ACC112 (cell line): ENCODE measurements at regions not wholly inside any gene's neighbourhood (a gene's known extent, or its start where the extent isn't known, plus 50 kb on each side); places are given as distances from the start of the nearest gene placed in this dataset.
"Not testable (repeated sequence)": the region's sequence is repeated elsewhere in the genome, so short reads cannot be mapped to it uniquely, and the experiment has no call there.

Source experiments
- H2AFZ ChIP-seq: fragments of 200-600 bp; sonication (generic); one replicate; pipeline ENCODE4 v1.6.0; 2017; ENCODE audit warnings: antibody characterized with exemption, low read length; ENCODE audit not compliant: unreplicated experiment
- H3K27ac ChIP-seq: fragments of 200-600 bp; sonication (generic); 2 replicates; pipeline ENCODE4 v1.5.1; 2014; ENCODE audit warnings: low read depth, mild to moderate bottlenecking, antibody characterized with exemption, low read length, moderate library complexity
- H3K27me3 ChIP-seq: fragments of 200-600 bp; sonication (generic); 2 replicates; pipeline ENCODE4 v1.6.1; 2014; ENCODE audit warnings: mild to moderate bottlenecking, antibody characterized with exemption, low read length, moderate library complexity, mixed read lengths; ENCODE audit not compliant: insufficient read depth
- H3K36me3 ChIP-seq: fragments of 200-600 bp; sonication (generic); 2 replicates; pipeline ENCODE4 v1.6.1; 2016; ENCODE audit warnings: mild to moderate bottlenecking, antibody characterized with exemption, low read length, moderate library complexity, mixed read lengths; ENCODE audit not compliant: insufficient read depth
- H3K4me1 ChIP-seq: fragments of 200-600 bp; sonication (generic); one replicate; pipeline ENCODE4 v1.6.1; 2016; ENCODE audit warnings: low read length, mixed read lengths; ENCODE audit not compliant: insufficient read depth, unreplicated experiment, control insufficient read depth
- H3K4me3 ChIP-seq: fragments of 200-600 bp; sonication (generic); 2 replicates; pipeline ENCODE4 v1.5.1; 2014; ENCODE audit warnings: mild to moderate bottlenecking, low read depth, low read length
- H3K79me2 ChIP-seq: fragments of 200-600 bp; sonication (generic); one replicate; pipeline ENCODE4 v1.6.0; 2016; ENCODE audit warnings: low read length; ENCODE audit not compliant: control insufficient read depth, unreplicated experiment, insufficient read depth

DNA sequence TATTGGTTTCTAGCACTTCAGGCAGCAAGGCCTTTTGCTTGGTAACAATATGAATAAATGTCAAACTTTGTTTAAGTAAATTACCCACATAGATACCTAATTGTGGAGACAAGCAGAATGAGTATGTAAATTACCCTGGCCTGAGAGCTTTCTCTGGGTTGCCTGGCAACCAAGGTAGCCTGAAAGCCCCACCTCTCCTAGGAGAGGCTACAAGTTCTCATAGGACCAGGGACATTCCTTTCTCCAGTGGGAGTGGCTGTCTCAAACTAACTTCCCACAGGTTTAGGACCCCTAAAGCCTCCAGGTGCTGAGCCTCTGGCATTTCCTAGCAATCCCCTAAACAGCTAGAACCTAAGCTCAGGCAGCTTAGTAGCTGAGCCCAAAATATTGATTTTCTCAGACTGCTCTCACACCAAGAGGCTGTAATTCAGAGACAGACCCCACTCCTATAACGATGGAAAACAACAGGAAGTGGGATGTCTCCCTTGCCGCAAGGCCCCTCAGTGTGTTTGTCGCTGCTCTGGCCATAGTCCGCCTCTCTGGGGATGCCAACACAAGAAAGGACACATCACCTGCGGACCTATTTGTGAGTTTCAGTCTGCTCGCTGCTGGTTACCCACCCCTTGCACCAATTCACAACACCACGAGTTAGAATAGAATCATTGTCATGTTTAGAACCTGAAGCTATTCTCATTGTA lies 207.3 kb downstream of the DLEU7 start:
- H3K79me2 ChIP-seq = no peaks in the 10 kb centered on the region
- H3K27me3 ChIP-seq = no peaks in the 10 kb centered on the region
- no peaks in the 10 kb centered on the region for H3K36me3 ChIP-seq
- H2AFZ ChIP-seq = no peak overlapping the region
- no peak overlapping the region for H3K4me3 ChIP-seq
- H3K27ac ChIP-seq = no peak overlapping the region
- H3K4me1 ChIP-seq = no peaks in the 10 kb centered on the region

DNA sequence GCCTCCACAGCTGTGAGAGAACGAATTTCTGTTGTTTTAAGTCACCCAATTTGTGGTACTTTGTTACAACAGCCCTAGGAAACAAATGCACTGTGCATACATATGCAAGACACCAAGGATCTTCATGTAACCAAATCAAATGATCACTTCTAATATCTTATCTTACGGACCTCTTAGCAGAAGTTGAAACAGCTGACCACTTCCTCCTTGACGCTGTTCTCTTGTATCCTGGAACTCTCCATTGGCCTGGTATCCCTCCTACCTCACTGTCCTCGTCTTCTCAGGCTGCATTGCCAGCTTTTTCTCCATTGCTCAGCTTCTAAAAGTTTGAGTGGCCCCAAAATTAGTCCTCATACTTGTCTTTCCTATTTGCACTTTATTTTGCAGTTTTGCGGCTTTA lies 200.4 kb downstream of the DLEU7 start:
- H3K4me3 ChIP-seq = no peak overlapping the region
- no peaks in the 10 kb centered on the region for H3K36me3 ChIP-seq
- no peaks in the 10 kb centered on the region for H3K27me3 ChIP-seq
- peaks cover 19% of the 10 kb centered on the region for H3K4me1 ChIP-seq
- H2AFZ ChIP-seq = no peak overlapping the region
- H3K27ac ChIP-seq = no peak overlapping the region
- no peaks in the 10 kb centered on the region for H3K79me2 ChIP-seq

DNA sequence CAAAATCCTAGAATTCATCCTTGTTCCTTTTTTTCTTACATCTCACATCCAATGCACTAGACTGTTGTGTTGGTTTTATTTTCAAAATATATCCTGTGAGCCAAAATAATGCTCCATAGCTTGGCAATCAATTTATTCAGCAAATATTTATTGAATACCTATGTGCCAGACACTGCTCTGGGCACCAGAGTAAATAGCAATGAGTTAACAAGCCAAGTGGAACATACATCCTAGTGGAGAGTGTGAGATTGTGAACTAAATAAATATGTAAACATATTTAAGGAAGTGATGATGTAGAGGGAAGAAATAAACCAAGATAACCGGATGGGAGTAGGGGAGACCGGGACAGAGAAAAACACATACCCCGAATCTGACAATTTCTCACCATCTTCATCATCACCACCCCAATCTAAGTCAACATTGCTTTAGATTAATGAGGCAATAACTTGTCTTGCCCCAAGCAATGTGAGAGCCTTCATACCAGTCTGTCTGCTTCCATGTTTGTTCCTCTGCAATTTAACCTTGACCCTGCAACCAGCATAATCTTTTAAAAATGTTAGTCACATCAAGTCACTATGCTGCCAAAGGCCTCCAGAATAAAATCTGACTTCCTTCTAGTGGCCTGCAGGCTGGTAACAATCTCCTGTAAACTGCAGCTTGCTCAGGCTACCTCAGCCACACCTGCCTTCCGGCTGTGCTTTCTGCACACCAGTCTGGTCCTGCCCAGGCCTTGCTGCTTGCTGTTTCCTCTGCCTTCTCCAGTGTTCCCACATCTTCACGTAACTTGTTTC lies 199.2 kb downstream of the DLEU7 start:
- H3K27me3 ChIP-seq = no peaks in the 10 kb centered on the region

DNA sequence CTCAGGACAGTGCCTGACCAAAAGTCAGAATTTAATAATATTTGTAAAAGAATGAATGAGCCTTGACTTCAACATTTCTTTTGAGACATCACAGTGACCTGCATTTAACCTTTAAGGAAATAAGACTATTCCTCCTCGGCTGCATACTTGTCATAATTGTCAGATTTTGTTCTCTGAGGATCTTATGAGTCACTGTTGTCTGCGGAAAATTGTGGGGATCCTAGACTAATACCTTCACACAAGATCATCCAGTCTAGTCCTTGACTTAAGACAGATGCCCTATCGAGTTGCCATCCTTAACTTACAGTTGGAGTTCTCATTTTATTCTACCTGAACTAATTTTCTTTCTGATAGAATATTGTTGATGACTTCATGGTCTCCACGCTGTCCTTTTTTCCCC lies 198.4 kb downstream of the DLEU7 start:
- no peak overlapping the region for H3K27ac ChIP-seq
- H3K36me3 ChIP-seq = no peaks in the 10 kb centered on the region
- peaks cover 19% of the 10 kb centered on the region for H3K4me1 ChIP-seq
- H3K4me3 ChIP-seq = no peak overlapping the region
- no peaks in the 10 kb centered on the region for H3K79me2 ChIP-seq
- no peak overlapping the region for H2AFZ ChIP-seq
- H3K27me3 ChIP-seq = no peaks in the 10 kb centered on the region

More for the DNA sequence above, 199.2 kb downstream of the DLEU7 start:
- no peak overlapping the region for H2AFZ ChIP-seq
- H3K36me3 ChIP-seq = no peaks in the 10 kb centered on the region
- H3K4me3 ChIP-seq = no peak overlapping the region
- no peak overlapping the region for H3K27ac ChIP-seq
- H3K79me2 ChIP-seq = no peaks in the 10 kb centered on the region
- peaks cover 19% of the 10 kb centered on the region for H3K4me1 ChIP-seq

DNA sequence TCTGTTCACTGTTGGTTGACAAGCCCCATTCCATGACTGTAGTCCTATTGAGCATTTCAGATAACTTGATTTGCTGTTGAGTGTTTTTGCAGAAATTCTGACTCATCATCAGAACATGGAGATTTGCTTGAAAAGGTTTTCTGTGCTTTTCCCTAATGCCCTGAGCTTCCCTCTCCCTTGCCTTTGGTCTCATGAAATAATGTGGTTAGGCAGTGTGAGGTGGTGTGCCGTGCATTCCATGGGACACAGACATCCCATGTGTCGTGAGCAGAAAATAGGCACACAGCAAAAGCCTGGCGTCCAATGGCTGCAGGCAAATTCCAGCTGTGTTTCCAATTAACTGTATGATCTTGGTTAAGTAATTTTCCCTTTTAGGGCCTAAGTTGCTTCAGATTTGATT lies 197.4 kb downstream of the DLEU7 start:
- no peak overlapping the region for H3K27ac ChIP-seq
- H3K36me3 ChIP-seq = no peaks in the 10 kb centered on the region
- no peaks in the 10 kb centered on the region for H3K79me2 ChIP-seq
- no peak overlapping the region for H3K4me3 ChIP-seq
- no peak overlapping the region for H2AFZ ChIP-seq
- peaks cover 19% of the 10 kb centered on the region for H3K4me1 ChIP-seq
- no peaks in the 10 kb centered on the region for H3K27me3 ChIP-seq

DNA sequence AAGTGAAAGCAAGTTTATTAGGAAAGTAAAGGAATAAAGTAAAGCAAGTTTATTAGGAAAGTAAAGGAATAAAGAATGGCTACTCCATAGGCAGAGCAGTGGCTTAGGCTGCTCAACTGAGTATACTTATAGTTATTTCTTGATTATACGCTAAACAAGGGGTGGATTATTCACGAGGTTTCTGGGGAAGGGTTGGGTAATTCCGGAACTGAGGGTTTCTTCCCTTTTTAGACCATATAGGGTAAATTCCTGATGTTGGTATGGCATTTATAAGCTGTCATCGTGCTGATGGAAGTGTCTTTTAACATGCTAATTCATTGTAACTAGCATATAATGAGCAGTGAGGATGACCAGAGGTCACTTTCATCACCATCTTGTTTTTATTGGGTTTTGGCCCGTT lies 194.3 kb downstream of the DLEU7 start:
- H3K79me2 ChIP-seq = no peaks in the 10 kb centered on the region
- H3K4me3 ChIP-seq = no peak overlapping the region
- H3K4me1 ChIP-seq = peaks cover 19% of the 10 kb centered on the region
- H3K27ac ChIP-seq = no peak overlapping the region
- no peaks in the 10 kb centered on the region for H3K27me3 ChIP-seq
- no peak overlapping the region for H2AFZ ChIP-seq
- no peaks in the 10 kb centered on the region for H3K36me3 ChIP-seq

DNA sequence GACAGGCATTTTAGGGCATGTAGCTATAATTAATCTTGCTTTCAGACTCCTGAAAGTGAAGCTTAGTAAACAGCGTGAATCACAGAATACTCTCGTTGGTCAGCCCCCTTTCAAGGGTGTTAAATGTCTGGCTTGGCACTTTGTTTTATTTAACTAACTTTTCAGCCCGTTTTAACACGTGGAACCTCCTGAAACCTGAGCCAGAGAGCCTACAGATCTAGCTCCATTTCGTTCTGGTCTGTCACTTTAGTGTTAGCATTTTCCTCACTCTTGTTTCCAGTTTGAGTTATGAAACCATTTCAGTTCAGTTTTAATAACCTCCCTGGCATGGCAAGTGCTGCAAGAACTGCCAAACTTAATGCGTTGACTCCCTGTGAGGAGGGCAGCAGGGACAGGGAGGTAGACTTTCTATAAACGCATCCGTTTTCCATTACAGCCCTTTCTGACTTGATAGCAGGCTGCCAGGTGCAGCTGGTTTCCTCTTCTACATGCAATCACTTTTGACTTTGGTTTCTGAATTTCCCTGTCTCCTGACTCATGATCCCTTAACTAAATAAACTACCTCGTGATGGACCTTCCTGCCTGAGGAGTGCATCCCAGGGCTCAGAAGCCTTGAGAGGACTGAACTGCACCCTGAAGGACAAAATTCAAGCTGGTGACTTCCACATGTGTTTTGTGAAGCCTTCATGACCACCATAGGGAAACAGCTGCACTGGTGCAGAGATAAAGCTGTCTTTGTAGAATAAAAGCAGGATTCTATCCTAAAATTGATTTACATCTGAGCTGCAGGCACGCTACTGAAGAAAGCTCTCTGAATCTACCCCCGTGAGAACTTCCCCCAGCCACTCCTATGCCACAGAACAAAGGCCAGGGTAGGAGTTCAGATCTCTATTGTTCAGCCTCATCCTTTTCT lies 192.6 kb downstream of the DLEU7 start:
- Histone ChIP-seq H3K4me3 (no peak overlapping the region), H2AFZ (no peak overlapping the region), H3K79me2 (no peaks in the 10 kb centered on the region), H3K4me1 (peaks cover 4% of the 10 kb centered on the region), H3K36me3 (no peaks in the 10 kb centered on the region), H3K27ac (no peak overlapping the region), H3K27me3 (no peaks in the 10 kb centered on the region)

DNA sequence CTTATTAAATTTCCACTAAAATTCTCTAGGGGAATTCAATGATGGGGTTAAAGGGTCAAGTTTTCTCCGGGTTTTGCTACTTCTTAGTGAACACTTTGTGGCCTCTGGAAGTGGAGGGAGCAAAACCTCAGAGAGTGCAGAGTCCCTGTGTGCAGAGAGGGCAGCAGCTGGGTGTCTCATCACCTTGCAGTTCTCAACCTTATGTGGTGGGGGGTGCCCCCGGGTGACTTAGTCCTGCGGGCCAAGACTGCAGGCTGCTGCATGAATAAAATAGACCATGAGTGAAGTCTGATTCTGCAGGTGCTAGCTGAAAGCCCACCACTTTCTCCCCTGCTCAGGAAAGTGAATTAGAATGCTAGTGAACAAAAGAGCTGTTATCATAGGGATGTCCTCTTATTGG lies 191.6 kb downstream of the DLEU7 start:
- no peaks in the 10 kb centered on the region for H3K4me1 ChIP-seq

DNA sequence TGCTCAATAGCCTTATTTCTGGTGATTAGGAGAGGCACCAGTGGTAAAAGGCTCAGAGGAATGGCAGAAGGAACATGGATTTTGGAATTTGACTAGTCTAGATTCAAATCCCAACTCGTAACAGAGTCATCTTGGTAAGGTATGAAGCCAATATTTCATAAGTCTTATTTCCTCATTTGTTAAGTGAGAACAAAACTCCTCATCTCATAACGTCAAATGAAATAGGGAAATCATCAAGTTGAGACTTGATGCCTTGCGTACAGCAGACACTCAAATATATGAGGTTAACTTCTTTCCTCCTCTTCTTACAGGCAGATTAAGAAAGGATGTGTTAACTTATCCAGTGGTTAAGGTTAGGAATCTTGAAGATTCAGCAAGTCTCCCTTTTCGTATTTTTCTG lies 189.2 kb downstream of the DLEU7 start:
- Histone ChIP-seq H3K27ac (no peak overlapping the region), H3K4me3 (no peak overlapping the region), H2AFZ (peak overlapping the region; percentile 34), H3K36me3 (no peaks in the 10 kb centered on the region), H3K27me3 (no peaks in the 10 kb centered on the region), H3K4me1 (no peaks in the 10 kb centered on the region), H3K79me2 (no peaks in the 10 kb centered on the region)

More for the DNA sequence above, 191.6 kb downstream of the DLEU7 start:
- no peak overlapping the region for H3K27ac ChIP-seq
- H3K79me2 ChIP-seq = no peaks in the 10 kb centered on the region
- no peaks in the 10 kb centered on the region for H3K36me3 ChIP-seq
- no peak overlapping the region for H2AFZ ChIP-seq
- H3K4me3 ChIP-seq = no peak overlapping the region
- H3K27me3 ChIP-seq = no peaks in the 10 kb centered on the region

DNA sequence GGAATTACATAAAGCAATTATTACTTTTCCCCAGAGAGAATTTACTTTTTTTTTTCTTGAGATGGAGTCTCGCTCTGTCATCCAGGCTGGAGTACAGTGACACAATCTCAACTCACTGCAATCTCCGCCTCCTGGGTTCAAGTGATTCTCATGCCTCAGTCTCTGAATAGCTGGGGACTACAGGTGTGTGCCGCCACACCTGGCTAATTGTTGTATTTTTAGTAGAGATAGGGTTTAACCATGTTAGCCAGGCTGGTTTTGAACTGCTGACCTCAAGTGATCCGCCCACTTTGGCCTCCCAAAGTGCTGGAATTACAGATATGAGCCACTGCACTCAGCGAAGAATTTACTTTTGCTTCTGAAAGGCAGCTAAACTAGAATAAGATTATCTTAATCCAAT lies 181.6 kb downstream of the DLEU7 start:
- H2AFZ ChIP-seq, H3K27ac ChIP-seq, H3K4me1 ChIP-seq, H3K79me2 ChIP-seq, H3K4me3 ChIP-seq, H3K27me3 ChIP-seq, H3K36me3 ChIP-seq: not testable (repeated sequence)
